GM18909 (cell line): ENCODE measurements at regions not wholly inside any gene's neighbourhood (a gene's known extent, or its start where the extent isn't known, plus 50 kb on each side); places are given as distances from the start of the nearest gene placed in this dataset.

Experiments
- ATAC-seq: cut with Tn5 transposase; IDR thresholded peaks from one replicate; pipeline ENCODE4 v1.9.1; 2021; ENCODE audit warnings: mild to moderate bottlenecking; ENCODE audit not compliant: unreplicated experiment, poor library complexity

- no peak for ATAC-seq
Measured at GRCh38 chr12:24436667-24437066, 487.2 kb upstream of the SOX5 start.

DNA sequence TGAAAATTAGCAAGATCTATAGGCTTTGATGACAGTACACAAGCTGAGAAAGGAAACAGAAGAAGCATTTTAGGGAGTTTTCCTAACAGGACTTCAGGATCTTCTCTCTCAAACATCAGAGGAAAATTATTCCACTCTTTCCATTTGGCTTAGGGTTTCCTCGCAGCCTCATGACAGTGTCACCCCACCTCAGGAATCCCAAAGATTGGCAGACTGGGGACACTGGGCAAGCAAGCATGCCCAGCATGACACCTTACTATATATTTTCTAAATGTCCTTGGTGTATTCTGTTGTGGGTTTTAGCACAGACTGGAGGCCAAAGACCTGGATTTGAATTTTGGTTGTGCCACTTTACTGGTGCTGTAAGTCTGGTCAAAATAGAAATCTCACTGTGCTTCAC is 482.4 kb upstream of the SOX5 start:
- no peak for ATAC-seq

DNA sequence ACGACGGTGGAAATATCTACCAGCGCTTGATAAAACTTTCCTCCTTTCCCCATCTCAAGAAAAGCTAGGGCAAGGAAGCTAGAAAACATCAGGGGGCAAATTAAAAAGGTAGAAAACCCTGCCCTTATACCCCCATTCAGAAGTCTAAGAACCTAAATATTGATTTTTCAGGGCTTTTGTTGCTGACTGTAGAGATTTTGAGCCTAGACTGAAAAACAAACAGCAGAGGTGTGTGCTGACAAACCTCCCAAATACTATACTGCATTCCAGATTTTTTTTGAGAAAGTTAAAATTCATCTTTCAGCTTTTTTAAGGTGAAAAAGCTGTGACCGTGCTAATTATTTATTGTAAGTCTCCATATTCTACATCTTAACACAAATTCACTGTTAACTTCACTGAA is 478.3 kb upstream of the SOX5 start:
- no peak for ATAC-seq

GRCh38 chr12:24425601-24425970 is 476.1 kb upstream of the SOX5 start:
- ATAC-seq = no peak

GRCh38 chr12:24424889-24425600 is 475.6 kb upstream of the SOX5 start:
- ATAC-seq = no peak

DNA sequence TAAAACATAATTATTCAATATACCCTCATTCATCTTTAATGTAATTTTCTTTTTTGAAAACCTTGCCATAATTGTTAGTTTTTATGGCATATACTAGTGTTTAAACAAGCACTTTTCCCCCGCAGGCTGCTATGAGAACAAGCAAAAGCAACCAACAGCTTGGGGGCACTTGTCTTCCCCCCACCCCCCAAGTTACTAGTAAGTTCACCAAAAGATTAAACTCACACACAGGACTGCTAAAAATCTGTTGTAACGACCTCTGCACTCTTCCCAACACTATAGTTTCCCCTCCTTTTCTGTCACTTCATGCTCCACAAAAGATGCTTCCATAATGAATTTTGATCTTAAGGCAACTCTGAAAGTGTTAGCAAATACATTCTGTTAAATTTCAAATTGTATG is 474.9 kb upstream of the SOX5 start:
- ATAC-seq = no peak

DNA sequence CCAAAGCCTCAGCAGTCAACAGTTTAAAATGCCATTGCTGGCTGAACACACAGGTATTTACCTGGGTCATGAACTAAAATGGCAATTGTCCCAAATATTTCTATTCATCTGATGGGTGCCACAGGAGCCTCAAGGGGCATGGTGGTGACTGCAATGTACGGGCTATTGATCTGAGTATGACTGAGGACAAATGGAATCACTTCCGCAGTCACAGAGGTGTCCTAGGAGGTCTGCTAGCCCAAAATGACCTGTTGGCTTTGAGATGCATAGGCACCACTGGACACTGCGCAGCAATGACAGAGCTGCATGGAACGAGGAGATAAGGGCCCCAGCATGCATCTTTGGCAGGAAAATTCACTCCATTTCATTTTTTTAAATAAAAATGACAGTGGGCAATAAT is 474.1 kb upstream of the SOX5 start:
- no peak for ATAC-seq

GRCh38 chr12:24421759-24422158 is 472.3 kb upstream of the SOX5 start:
- no peak for ATAC-seq

DNA sequence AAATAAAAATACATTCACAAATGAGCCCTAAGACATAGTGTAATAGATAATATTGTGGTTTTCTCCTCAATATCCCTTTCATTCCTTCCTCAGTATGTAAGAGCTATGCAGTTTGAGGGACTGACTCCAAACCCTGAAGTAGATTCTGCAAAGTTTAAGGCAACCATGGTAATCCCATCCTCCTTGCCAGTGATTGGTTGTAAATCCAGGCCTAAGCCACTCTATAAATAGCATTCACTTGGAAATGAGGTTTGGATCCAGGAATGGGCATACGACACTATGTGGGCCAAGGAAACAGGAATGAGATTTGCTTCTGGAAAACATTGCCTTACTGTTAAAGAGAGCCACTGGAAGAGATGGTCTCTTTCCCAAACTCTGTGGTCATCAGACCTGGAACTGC is 468.7 kb upstream of the SOX5 start:
- no peak for ATAC-seq

- ATAC-seq = no peak
Measured at GRCh38 chr12:24416423-24417109, 467.1 kb upstream of the SOX5 start.

- ATAC-seq = no peak
Measured at GRCh38 chr12:24415934-24416333, 466.5 kb upstream of the SOX5 start.

- no peak for ATAC-seq
Measured at GRCh38 chr12:24414480-24414879, 465.0 kb upstream of the SOX5 start.

DNA sequence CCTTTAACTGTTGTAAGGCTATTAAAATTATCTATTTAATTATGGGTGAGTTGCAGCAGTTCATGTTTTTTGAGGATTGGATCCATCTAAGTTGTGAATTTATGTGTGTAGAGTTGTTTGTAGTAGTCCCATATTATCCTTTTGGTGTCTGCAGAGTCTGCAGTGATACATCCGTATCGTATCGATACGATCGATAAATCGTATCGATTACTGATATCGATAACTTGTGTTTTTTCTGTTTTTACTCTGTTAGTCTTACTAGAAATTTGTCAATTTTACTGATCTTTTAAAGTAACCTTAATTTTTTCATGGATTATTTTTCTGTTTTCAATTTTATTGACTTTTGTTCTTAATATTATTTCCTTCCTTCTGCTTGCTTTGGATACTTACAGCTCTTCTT is 462.5 kb upstream of the SOX5 start:
- ATAC-seq = no peak

DNA sequence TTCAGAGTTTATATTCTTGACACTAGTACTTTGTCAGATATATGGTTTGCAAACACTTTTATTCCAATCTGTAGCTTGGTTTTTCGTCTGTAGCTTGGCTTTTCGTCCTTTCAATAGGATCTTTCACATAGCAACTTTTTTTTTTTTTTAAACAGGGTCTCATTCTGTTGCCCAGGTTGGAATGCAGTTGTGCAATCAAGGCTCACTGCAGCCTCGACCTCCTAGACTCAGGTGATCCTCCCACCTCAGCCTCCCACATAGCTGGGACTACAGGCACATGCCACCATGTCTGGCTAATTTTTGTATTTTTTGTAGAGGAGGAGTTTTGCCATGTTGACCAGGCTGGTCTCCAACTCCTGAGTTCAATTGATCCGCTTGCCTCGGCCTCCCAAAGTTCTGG is 460.4 kb upstream of the SOX5 start:
- no peak for ATAC-seq

DNA sequence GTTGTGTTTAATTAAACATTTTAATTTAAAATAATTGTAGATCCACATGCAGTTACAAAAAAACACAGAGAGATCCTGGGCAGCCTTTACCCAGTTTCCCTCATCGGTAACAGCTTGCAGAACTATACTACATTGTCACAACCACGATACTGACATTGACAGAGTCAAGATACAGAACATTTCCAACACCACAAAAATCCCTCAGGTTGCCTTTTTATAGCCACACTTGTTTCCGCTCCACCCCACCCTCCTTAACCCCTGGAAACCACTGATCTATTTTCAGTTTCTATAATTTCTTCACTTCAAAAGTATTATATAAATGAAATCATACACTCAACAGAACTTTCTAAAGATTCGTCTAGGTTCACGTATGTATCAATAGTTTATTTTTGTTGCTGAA is 458.8 kb upstream of the SOX5 start:
- ATAC-seq = no peak

- no peak for ATAC-seq
Measured at GRCh38 chr12:24407884-24408283, 458.4 kb upstream of the SOX5 start.

- ATAC-seq = no peak
Measured at GRCh38 chr12:24404086-24404815, 454.8 kb upstream of the SOX5 start.

DNA sequence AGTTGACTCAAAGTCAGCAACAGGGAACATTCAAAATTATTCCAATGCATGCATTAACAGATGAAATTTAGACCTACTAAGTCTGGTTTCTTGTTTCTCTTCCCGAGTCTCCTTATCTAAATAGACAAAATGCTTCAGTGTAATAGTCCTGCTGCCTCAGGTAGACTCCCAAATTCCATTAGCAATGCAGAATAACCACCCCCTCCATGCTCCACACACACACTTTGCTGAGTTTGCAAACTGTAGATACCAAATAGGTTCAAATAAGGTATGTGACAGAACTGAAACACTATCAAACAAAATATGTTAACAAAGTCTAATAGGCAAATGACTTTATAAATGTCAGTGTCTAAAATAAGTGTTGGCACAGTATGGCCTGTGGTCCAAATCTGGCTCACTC is 451.1 kb upstream of the SOX5 start:
- ATAC-seq = no peak

DNA sequence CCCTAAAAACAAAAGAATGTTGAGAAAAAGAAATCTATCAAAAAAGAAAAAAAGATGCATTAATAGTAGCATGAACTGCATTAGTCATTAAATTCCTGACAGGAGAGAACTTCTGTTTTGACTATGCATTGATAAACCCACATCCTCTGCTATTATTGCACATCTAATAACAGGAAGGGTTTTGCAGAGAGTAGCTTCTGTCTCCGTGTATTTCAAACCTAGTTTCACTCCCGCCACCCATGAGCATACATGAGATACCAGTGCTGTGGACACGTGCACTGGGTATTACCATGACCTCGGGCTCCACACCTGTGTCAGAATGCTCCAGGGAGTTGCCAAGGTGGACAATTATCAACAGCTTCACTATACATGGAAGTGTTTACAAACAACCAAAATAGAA is 449.1 kb upstream of the SOX5 start:
- peak; percentile 91 for ATAC-seq

DNA sequence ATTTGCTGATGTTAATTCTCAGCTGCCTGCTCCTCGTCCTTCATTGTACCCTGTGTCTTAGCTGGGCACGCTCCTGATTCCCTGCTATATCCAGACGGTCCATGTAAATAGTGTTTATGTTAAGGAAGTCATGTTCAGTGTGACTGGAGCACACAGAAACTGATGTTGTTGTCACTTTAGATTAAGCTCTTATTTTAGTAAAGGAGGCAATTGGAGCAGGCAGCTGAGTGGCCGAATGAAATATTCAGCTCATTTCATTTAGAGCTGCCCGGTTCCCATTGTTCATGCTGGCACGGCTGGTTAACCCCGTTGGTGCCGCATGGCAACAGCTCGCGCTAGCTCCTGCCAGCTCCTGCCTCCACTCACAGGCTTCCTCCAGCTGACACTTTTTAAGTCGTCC is 446.8 kb upstream of the SOX5 start:
- ATAC-seq = no peak

DNA sequence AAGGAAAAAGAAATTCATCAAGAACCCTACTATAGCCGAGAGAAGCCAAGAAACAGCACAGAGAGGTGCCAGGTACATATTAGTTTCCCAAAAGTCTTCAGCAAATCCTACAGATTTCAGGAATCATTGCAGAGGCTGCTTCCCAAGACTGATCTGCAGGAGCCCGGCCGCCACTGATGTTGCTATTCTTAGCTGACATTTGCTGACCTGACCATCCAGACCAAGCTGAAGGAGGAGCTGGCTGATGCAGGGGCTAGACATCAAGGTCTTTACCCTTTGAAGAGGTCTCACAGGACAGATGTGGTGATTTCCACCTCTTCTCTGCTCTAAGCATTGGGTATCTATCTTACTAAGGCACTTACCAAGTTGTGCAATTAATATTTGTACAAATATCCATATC is 444.8 kb upstream of the SOX5 start:
- no peak for ATAC-seq

DNA sequence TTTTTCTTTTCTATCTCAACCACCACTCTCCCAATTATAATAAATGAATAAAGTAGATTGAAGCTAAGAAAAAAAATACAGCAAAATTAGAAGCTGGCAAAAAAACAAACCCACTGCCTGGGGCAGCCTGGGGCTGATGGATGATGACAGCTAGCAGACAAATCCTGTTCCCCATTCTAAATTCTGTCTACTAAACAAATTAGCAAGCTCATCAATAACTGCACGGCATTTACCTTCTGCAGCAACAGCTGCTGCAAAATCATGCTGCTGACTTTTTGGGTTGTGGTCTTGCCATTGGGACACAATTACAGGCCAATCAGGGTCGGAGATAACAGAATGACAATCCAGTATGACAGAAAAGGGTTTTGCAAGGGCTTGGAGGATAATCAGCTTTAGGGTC is 443.6 kb upstream of the SOX5 start:
- ATAC-seq = no peak
